Hematopoietic multipotent progenitor cell treated with erythropoietin and hydrocortisone succinate and interleukin-3 and kit ligand, for 8 days (in vitro differentiated cells): ENCODE measurements at regions not wholly inside any gene's neighbourhood (a gene's known extent, or its start where the extent isn't known, plus 50 kb on each side); places are given as distances from the start of the nearest gene placed in this dataset.
"Not testable (repeated sequence)": the region's sequence is repeated elsewhere in the genome, so short reads cannot be mapped to it uniquely, and the experiment has no call there.

Source experiments
- DNase-seq: peaks from one replicate; pipeline ENCODE4 v3.0.0-alpha.2; 2015

DNA sequence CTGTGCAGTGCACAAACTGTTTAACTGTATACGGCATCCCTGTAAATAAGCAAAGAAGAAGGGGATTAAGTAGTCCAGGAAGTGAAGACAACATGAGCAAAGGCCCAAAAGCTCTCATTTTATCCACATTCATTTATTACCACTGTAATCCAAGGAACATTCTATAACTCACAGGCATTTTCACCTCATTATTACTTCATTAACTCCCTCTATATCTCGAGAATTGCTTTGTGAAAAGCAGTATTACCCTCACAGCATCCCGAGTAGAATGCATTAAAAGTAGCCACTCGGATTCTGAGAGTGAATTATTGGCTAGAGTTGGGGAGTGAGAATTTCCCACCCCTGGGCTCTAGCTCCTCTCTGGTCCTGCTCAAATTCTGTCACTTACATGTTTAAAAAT, 51.0 kb upstream of the CHCHD3 start:
- no peak for DNase-seq

DNA sequence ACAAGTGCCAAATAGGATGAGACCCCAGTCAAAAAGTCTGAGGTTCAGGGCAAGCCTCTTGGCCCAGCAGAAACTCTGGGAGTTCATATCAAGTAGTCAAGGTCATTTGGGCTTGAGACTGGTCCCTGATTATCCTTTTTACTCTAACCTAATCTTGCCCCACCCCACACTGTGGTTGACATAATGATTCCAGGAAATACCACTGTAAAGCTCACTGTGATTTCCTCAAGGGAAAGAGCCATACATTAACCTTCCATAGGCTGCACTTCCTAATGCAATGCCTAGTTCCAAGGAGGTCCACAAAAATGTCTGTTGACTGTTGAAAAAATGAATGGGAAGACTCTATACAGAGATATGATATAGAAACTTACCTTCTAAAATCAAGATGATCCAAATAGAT, 52.9 kb upstream of the CHCHD3 start:
- peak; percentile 26 for DNase-seq

DNA sequence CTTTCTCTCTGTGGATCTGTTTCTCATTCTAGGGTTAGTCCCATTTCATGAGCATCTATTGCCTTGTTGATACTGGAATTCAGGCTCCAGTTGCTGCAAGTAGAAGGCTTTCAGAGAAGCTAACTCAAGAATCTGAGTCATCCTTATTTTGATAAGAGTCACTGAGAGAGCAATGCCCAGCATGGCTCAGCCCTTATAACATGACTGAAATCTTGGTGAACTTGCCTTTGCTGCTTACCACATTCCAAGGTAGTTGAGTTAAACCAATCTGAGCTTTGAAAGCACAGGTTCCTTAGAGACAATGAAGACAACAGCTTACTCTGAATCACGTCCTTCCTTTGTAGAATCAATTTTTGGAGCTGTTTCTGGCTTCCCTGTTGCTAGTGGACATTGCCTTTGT, 53.6 kb upstream of the CHCHD3 start:
- DNase-seq: no peak

DNA sequence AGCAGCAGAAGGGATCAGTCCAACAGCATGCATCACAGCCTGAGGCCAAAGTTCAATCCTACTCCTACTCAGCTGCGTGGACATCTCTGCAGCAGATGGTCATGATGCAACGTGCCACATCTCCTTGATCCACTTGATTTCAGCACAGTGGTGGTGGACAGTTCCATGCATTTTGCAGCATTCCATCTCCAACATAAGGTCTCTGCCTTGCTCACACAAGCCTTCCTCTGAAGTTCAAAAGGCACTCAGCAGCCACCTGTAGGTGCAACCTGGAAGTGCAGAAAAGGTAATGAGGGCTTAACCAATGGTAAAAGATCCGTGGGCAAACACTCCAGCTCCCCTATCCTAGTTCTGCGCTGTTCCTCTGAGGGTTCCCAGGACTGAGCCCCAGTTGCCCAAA, 57.5 kb upstream of the CHCHD3 start:
- peak; percentile 15 for DNase-seq

DNA sequence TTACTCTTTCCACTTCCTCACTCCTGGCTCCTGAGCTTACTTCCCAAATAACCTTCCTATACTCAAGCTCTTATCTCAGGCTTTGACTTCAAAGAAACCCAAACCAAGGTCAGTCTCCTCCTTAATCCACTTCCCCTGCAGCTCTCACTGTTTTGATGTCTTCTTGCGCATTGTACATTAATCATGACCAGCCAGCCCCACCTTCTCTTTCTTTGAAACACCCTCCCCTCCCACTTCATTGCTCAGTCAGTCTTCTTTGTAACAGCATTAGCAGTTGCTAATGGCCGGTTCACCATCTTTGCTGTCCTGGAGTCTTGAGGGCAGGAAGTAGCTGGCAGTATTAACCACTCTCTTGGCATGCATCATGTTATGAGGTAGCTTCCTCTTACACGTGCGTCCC, 57.9 kb upstream of the CHCHD3 start:
- DNase-seq: no peak

DNA sequence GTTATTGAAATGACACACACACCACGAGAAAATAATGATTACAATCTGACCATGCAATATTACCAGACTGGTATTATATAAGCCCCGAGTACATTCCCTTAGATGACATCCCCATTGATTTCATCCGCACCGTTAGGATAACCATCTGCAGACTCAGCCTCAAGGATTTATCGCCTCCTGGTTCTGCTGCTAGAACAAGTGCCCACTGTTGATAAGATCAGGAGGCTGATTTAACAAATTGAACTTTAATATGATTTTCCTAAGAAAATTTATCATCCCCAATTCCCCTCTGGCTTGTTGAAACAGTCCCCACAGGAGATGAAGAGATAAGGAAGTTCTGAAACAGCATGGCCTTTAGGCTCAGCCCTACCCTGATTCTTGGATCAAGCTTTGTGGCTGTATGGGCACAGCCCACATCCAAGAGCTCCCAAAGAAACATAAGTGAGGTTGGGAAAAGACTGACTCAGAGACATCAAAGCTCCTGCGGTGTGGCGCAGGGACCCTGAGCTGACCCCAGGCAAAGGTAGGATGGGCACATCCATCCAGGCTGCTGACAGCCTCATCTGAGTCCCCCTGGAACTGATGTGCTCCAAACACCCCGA, 59.2 kb upstream of the CHCHD3 start:
- DNase-seq: no peak

DNA sequence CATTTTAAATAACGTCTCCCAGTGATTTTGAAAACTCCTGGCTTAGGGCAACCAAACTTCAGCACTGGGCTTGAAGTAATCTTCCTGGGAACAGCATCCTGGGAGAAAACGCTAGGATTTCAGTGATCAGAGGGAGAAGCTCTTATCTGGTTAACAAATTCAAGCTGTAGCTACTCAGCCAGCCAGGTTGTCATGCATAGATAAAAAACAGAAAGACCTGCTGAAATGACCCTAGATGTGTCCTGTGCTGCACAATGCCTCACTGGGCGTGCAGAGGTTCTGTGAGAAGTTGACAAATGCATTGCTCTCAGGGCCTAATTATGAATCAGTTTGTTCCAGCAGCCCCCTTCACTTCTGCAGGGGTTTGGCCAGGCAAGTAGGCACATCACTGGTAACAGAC, 68.9 kb upstream of the CHCHD3 start:
- DNase-seq: no peak

DNA sequence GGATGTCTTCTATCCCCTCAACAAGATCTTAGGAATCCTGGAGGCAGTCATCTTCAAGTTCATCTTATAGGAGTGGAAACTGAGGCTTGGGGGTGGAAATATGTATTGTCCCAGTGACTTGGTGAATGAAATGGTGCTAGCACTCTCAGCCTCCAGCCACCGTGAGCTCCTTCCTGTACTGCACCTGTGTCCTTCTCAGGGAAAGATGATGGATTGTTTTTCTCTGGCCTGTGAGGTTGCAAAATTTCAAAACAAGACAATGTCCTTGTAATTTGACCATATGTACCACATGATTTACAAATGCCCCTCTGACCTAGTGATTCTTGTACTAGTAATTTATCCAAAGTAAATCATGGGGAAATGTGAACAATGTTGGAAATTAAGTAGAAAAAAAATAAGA, 71.0 kb upstream of the CHCHD3 start:
- no peak for DNase-seq

DNA sequence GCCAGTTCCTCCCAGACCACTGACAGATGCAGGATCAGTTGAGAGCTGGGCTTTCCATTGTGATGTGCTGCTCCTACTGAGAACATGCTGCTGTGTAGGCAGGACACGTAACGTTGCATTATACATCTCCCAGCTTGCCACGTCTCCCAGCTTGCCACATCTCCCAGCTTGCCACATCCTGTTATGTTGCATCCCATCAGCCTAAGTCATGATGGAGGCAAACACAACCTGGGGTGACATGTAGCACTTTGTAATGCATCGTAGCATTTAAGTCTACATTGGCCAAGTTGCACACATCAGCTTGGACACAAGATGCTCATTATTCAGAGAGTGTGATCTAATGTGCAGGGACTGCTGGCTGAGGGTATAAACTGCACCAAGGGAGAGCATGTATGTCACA, 73.3 kb upstream of the CHCHD3 start:
- no peak for DNase-seq

DNA sequence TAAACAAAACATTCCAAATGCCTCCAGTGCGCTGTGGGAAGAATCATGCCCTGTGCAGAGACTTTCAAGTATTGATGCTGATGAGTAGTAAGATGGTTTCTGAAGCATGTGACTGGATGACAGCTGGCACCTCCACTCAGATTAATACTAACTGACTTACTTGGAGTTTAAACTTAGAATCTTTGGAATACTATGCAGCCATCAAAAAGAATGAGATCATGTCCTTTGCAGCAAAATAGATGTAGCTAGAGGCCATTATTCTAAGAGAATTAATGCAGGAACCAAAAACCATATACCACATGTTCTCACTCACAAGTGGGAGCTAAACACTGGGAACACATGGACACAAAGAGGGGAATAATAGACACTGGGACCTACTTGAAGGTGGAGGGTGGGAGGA, 73.8 kb upstream of the CHCHD3 start:
- DNase-seq: no peak

DNA sequence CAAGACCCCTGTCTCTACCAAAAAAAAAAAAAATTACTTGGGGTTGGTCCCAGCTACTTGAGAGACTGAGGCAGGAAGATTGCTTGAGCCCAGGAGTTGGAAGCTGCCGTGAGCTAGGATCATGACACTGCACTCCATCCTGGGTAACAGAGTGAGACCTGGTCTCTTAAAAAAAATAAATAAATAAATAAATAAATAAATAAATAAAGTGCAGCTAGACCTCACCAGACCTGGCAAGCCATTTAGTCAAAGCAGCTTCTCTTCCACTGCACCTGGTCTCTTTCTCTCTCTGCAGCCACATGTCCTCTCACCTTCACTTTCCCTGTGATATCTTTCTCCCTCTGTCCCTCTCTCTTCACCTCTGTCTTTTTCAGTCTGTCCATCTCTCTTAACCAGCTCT, 75.2 kb upstream of the CHCHD3 start:
- no peak for DNase-seq

DNA sequence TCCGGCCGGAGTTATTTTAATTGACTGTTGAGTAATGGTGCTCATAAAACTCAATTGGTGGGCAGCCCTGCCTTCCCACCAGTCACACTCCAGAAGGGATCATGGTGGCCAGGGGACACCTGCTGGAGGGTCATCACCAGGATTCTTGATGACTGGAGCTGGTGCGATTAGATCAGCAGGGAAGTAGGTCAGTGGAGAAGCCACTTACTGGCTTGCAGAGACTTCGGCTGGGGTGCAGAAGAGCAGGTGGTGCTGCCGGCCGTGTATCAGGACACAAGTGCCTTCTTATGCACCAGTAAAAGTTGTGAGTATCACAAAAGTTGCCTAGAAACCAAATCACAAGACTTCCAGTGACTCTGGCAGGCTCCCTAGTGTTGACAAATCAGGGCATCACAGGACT, 82.6 kb upstream of the CHCHD3 start:
- no peak for DNase-seq

DNA sequence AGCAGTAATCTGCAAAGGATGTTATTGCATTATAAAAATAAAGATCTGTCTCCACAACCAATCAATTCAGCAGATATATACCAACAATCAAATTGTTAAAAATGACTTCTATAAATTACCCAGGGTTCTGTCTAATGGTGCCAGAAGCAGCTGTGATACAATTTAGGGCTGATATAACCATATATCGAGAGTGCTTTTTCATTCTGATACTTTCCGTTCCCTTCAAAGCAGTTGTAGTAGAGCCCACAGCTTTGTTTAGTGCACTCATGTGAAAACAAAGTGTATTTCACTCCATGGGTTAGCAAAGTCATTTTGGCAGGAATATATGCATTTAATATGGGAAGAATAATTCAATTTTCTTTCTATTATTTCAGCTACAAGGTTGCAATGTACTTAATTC, 83.1 kb upstream of the CHCHD3 start:
- DNase-seq: no peak

DNA sequence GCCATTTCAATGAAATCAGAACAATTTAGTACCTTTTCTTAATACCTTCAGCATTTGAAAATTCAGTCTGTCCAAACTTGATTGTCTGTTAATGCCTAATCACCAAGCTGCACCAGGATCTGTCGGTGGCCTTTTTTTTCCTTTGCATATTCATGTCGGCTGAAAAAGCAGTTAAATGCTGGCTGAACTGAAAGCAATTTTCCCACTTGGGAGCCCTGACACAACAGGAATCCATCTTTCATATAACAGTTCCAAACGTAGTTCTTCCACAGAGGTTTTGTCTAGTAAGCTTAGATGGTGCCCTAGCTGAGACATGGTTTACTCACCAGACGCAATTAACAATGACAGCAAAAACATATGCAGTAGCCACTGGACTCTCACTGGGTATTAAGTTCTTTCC, 83.6 kb upstream of the CHCHD3 start:
- DNase-seq: no peak

DNA sequence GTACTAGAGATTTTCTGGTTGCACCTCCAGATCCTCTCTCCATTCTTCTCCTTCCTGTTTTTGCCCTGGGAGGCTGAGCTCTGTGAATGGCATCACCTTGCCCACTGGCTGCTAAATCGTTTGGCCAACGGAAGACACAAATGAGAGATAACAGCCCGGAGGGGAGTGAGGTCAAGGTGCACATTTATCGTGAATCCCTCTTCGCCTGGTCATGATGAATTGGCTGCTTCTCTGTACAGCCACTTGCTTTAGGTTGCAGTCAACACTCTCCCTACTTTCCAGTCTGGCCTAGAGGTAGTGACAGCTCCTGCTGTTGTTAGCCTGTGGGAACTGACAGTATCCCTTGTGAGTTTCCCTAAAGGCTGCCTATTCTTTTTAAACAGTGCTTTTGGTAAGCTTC, 85.4 kb upstream of the CHCHD3 start:
- no peak for DNase-seq

DNA sequence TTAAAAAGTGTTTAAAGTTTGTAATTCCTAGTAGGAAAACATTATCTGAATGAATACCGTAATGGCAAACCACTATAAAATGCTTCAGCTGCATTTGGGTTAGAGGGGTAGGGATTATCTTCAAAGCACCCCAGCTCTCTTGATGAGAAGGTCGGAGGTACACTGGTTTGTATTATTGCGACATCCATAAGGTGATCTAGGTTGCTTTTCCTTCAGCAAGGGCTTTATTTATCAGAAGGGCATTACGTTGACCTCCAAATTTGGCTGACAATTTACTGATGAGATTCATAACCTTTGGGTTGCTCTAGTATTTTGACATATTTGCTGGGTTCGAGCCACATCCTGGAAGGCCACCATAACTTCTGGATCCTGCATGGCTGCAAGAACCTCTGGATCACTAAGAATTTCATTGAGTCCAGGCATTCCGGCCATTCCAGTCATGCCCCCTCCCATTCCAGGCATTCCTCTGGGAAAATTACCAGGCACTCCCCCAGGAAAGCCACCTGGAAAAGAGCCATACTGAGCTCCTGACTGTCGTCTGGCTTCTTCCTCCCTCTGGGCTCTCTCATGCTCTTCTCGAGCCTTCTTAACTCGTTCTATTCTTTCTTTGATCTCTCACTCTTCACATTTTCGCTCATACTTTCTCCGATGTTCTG, 83.6 kb upstream of the EXOC4 start:
- not testable (repeated sequence) for DNase-seq

DNA sequence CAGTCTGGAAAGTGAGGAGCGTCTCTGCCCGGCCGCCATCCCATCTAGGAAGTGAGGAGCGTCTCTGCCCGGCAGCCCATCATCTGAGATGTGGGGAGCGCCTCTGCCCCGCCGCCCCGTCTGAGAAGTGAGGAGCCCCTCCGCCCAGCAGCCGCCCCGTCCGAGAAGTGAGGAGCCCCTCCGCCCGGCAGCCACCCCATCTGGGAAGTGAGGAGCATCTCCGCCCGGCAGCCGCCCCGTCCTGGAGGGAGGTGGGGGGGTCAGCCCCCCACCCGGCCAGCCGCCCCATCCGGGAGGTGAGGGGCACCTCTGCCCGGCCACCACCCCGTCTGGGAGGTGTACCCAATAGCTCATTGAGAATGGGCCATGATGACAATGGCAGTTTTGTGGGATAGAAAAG, 75.4 kb upstream of the EXOC4 start:
- not testable (repeated sequence) for DNase-seq

DNA sequence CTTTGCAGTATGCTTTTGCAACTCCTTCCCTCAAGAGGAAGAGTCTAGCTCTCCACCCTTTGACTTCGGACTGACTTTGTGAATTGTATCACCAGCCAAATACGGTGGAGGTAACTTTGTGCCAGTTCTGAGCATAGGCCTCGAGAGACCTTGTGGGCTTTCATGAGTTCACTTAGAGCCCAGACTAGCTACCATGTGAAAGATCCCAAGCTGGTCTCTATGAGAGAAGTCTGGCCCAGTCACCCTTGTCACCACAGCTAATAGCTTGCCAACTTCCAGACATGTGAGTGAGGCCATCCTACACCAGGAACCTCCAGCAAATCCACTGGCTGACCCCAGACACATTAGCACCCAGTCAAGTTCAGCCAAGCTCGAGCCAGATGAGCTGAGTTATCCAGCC, 72.2 kb upstream of the EXOC4 start:
- DNase-seq: no peak

DNA sequence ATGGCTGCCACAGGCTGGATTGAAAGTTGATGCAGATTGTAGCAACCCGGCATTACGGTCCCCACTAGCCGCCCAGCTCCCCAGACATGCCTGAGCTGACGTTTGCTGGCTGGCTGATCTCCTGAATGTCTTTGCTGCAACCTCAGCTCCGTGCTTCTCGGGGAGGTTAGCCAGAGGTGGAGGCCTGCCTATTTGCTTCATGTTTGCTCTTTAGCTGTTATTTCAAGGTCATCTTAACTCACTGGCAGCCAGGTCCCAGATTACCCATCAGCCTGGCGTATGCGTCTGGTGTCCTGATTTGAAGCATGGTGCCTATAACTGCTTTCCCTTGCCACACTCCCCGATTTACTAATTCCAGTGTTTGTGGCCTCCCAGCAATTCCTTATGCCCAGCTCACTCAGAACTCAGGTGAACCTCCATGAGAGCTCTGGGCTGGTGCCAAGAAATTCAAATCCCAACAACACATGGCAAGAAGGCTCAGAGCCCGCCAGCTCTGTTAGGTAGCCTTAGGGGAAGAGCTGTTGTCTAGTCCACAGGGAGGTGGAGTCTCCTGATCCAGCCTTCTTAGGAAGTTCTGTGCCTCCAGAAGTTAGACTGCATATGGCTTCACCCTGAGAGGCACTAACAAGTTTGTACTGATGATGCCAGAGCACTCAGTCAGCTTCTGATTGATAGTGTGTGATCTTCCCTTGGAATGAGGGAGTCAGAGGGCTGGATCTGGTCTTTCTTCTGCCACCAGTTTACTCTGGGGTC, 69.7 kb upstream of the EXOC4 start:
- DNase-seq: no peak

DNA sequence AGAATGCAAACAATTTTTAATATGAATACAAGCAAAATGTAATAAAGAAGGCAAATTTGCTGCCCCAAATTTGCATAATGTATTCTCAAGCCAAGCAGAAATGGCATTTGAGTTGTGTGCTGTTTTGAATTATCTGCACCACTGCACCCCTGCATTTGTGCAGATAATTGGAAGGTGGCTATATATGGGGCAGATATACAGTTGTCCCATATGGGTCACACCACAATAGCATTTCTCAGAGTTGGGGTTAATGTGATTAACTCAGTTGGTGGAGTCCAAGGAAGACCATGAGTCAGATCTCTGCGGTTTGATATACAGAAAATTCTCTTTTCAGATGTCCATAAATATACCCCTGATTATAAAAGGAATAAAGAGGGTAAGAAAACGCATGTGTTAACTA, 68.9 kb upstream of the EXOC4 start:
- no peak for DNase-seq

DNA sequence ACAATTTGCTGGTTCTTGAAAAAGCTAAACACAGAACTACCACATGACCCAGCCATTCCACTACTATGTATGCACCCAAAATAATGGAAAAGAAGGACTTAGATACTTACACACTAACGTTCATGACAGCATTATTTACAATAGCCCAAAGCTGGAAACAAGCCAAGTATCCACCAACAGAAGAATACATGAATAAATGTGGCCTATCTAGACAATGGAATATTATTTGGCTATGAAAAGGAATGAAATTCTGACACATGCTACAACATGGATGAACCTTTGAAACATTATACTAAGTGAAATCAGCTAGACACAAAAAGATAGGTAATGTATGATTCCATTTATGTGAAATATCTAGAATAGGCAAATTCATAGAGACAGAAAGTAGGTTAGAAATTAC, 67.4 kb upstream of the EXOC4 start:
- DNase-seq: no peak

DNA sequence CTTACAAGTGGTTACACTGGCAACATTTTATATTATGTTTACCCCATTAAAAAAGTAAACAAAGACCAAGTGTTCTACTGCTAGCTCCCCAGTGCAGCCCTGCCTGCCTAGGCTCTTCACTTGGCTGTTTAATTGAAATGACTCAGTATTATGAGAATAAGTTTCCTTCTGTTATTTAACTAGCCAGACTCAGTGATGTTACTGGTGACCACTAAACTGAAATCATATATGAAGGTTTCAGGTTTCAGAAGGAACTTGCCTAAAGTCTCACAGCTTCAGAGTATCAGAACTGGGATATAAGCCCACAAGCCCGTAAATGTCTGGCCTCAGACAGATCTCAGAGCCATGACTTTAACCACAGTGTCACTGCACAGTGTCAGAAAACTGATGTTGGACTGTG, 66.8 kb upstream of the EXOC4 start:
- DNase-seq: no peak

DNA sequence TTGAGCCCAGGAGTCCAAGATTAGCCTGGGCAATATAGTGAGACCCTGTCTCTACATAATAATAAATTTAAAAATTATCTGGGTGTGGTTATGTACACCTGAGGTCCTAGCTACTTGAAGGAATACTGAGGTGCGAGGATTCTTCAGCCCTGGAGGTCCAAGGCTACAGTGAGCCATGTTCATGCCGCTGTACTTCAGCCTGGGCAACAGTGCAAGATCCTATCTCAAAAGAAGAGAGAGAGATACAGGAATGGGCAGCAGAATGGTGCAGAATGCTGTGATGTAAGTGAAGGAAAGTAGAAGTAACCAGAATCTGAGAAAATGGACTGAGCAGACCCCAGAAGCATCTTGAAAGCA, 62.7 kb upstream of the EXOC4 start:
- DNase-seq: no peak

DNA sequence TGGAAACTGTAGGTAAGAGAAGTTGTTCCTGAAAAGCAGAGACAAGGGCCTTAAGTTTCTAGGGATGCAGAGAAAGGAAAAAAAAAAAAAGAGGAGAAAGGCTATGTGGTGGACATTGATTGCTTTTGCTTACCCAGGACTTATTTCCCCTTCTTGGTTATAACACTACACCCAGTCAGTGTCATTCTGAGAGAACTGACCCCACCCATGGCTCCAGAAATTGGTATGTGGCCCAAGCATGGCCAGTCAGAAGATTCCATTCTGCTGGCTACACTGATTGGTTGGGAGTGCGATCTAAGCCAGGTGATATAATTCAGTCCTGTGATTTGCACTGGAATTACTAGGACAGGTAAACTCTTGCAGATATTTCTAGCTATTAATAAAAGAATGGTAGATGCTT, 62.2 kb upstream of the EXOC4 start:
- no peak for DNase-seq

DNA sequence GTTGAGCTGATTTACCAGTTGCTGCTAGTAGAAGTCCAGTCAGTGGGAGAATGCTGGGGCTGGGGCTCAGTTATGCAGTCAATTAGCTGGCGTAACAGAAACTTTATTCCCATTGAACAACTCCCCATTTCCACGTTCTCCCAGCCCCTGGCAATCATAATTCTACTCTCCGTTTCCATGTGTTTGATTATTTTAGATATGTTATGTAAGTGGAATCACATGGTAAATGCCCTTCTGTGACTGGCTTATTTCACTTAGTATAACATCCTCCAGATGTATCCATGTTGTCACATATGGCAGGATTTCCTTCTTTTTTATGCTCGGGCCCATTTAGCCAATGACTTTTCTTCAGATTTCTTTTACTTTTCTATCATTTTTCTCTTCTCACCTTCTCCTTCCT, 61.1 kb upstream of the EXOC4 start:
- DNase-seq: no peak
